CD4-positive, alpha-beta T cell treated with Interleukin-15 for 4 hours (primary cell): ENCODE measurements at regions not wholly inside any gene's neighbourhood (a gene's known extent, or its start where the extent isn't known, plus 50 kb on each side); places are given as distances from the start of the nearest gene placed in this dataset.
A peak's percentile ranks its signal among the peaks of the same experiment; 100 is the strongest.

ENCODE experiments used
- DNase-seq: peaks from one replicate; pipeline ENCODE4 v3.0.0-alpha.2; 2020; ENCODE audit warnings: low spot score

- no peak for DNase-seq
These were observed 475.1 kb downstream of the FOXO1 start for GRCh38 chr13:40191186-40191980.

- no peak for DNase-seq
These were observed 474.0 kb downstream of the FOXO1 start for GRCh38 chr13:40192452-40192851.

- DNase-seq: no peak
These were observed 473.6 kb downstream of the FOXO1 start for GRCh38 chr13:40192858-40193257.

GRCh38 chr13:40193286-40194223, 472.9 kb downstream of the FOXO1 start:
- no peak for DNase-seq

- no peak for DNase-seq
These were observed 472.1 kb downstream of the FOXO1 start for GRCh38 chr13:40194224-40194806.

- DNase-seq: no peak
These were observed 469.4 kb downstream of the FOXO1 start for GRCh38 chr13:40197049-40197448.

- no peak for DNase-seq
These were observed 468.4 kb downstream of the FOXO1 start for GRCh38 chr13:40197936-40198595.

GRCh38 chr13:40200273-40200978, 466.0 kb downstream of the FOXO1 start:
- no peak for DNase-seq

GRCh38 chr13:40204246-40204645, 462.2 kb downstream of the FOXO1 start:
- DNase-seq: no peak

GRCh38 chr13:40205771-40206240, 460.6 kb downstream of the FOXO1 start:
- DNase-seq: no peak

- DNase-seq: peak; percentile 52
These were observed 460.0 kb downstream of the FOXO1 start for GRCh38 chr13:40206241-40207000.

GRCh38 chr13:40207001-40207478, 459.4 kb downstream of the FOXO1 start:
- DNase-seq: no peak

GRCh38 chr13:40208517-40208916, 457.9 kb downstream of the FOXO1 start:
- DNase-seq: no peak

GRCh38 chr13:40210865-40211585, 455.4 kb downstream of the FOXO1 start:
- DNase-seq: no peak

GRCh38 chr13:40211586-40211968, 454.9 kb downstream of the FOXO1 start:
- DNase-seq: no peak

GRCh38 chr13:40213779-40214178, 452.7 kb downstream of the FOXO1 start:
- DNase-seq: no peak

- DNase-seq: no peak
These were observed 451.1 kb downstream of the FOXO1 start for GRCh38 chr13:40215311-40215710.

- no peak for DNase-seq
These were observed 450.7 kb downstream of the FOXO1 start for GRCh38 chr13:40215747-40216146.

GRCh38 chr13:40217675-40218074, 448.8 kb downstream of the FOXO1 start:
- DNase-seq: no peak
